H1 (cell line): ENCODE measurements at regions not wholly inside any gene's neighbourhood (a gene's known extent, or its start where the extent isn't known, plus 50 kb on each side); places are given as distances from the start of the nearest gene placed in this dataset.

ENCODE experiments used
- CTCF ChIA-PET: fragments of 300-600 bp; sonication (Branson Sonifier 250); formaldehyde crosslinking; loops from one replicate; lab custom pipeline; 2021; ENCODE audit not compliant: partially characterized antibody; lab: Charles Lee
- POLR2A ChIA-PET: fragments of 300-600 bp; sonication (Branson Sonifier 250); formaldehyde crosslinking; loops from one replicate; lab custom pipeline; 2021; ENCODE audit warnings: inconsistent platforms; ENCODE audit not compliant: partially characterized antibody; lab: Charles Lee
- DNase-seq, 2 experiments: peaks; one replicate each; pipeline versions ENCODE4 v3.0.0 to v3.0.0-alpha.2; 2010 to 2022; ENCODE audit warnings: low spot score in 2 of 2, low read depth in 1 of 2, mixed read lengths in 1 of 2
- FAIRE-seq: peaks from 2 replicates; lab custom pipeline; 2011; peaks lifted over from hg19 to GRCh38; lab: Jason Lieb, UNC
- H2AFZ ChIP-seq: 2 replicates; pipeline ENCODE4 v1.8.1; 2012; ENCODE audit warnings: low read length, inconsistent platforms
- H2AK5ac ChIP-seq: 2 replicates; pipeline ENCODE4 v1.6.1; 2013; ENCODE audit warnings: low read depth, low read length
- H2BK120ac ChIP-seq: replicated peaks from 2 replicates; pipeline ENCODE3; 2013; ENCODE audit warnings: low read depth, low read length, inconsistent platforms
- H2BK12ac ChIP-seq: 2 replicates; pipeline ENCODE4 v1.6.1; 2013; ENCODE audit warnings: low read depth, low read length
- H2BK15ac ChIP-seq: 2 replicates; pipeline ENCODE4 v1.6.1; 2013; ENCODE audit warnings: low read length
- H2BK20ac ChIP-seq: 2 replicates; pipeline ENCODE4 v1.6.1; 2013; ENCODE audit warnings: low read length
- H2BK5ac ChIP-seq: 2 replicates; pipeline ENCODE4 v1.6.1; 2013; ENCODE audit warnings: low read depth, low read length
- H3K14ac ChIP-seq: 2 replicates; pipeline ENCODE4 v1.6.1; 2013; ENCODE audit warnings: inconsistent platforms; ENCODE audit not compliant: insufficient read length
- H3K18ac ChIP-seq: 2 replicates; pipeline ENCODE4 v1.6.1; 2013; ENCODE audit warnings: low read length; ENCODE audit errors: extremely low read depth
- H3K23ac ChIP-seq: 2 replicates; pipeline ENCODE4 v1.6.1; 2013; ENCODE audit warnings: inconsistent platforms; ENCODE audit not compliant: insufficient read length
- H3K23me2 ChIP-seq: 2 replicates; pipeline ENCODE4 v1.6.1; 2013; ENCODE audit warnings: low read depth, low read length
- H3K27ac ChIP-seq: 2 replicates; pipeline ENCODE4 v1.6.1; 2011; ENCODE audit warnings: low read depth, low read length, inconsistent platforms
- H3K27me3 ChIP-seq, 4 experiments: replicated peaks in 1 of 4; 1 replicate in 1 of 4; 2 replicates in 3 of 4; pipeline versions ENCODE4 v1.6.1 to v1.8.1; 2011 to 2013; ENCODE audit warnings: low read length in 3 of 4, mild to moderate bottlenecking in 3 of 4, inconsistent platforms in 2 of 4, mixed read lengths in 2 of 4, moderate library complexity in 1 of 4; ENCODE audit not compliant: control insufficient read depth in 3 of 4, insufficient read depth in 3 of 4; ENCODE audit errors: extremely low read depth in 1 of 4
- H3K36me3 ChIP-seq, 4 experiments: 2 replicates each; pipeline versions ENCODE4 v1.6.1 to v1.8.1; 2011 to 2013; ENCODE audit warnings: mild to moderate bottlenecking in 4 of 4, low read length in 3 of 4, moderate library complexity in 2 of 4, control low read depth in 1 of 4, inconsistent platforms in 1 of 4; ENCODE audit not compliant: insufficient read depth in 4 of 4, control insufficient read depth in 2 of 4
- H3K4ac ChIP-seq: replicated peaks from 2 replicates; pipeline ENCODE3; 2013; ENCODE audit warnings: low read length, low read depth, mixed read lengths, inconsistent platforms; ENCODE audit not compliant: insufficient read length
- H3K4me1 ChIP-seq, 4 experiments: replicated peaks in 1 of 4; 1 replicate in 1 of 4; 2 replicates in 3 of 4; pipeline versions ENCODE4 v1.6.1 to v1.8.1; 2011 to 2013; ENCODE audit warnings: low read length in 3 of 4, inconsistent platforms in 2 of 4, mixed read lengths in 1 of 4; ENCODE audit not compliant: insufficient read depth in 4 of 4, control insufficient read depth in 3 of 4
- H3K4me2 ChIP-seq, 2 experiments: 2 replicates each; pipeline versions ENCODE4 v1.6.1 to v1.8.1; 2011 to 2013; ENCODE audit warnings: low read depth in 2 of 2, low read length in 2 of 2, control low read depth in 1 of 2, inconsistent platforms in 1 of 2, mild to moderate bottlenecking in 1 of 2; ENCODE audit not compliant: insufficient read depth in 1 of 2
- H3K4me3 ChIP-seq, 4 experiments: fragments of 200-600, 300-600 bp in 1 of 4; sonication (generic), shearing (Covaris generic), sonication (Bioruptor Twin) in 1 of 4; 2 replicates each; pipeline versions ENCODE4 v1.5.1 to v1.8.1; 2011 to 2016; ENCODE audit warnings: low read length in 4 of 4, low read depth in 3 of 4, control low read depth in 2 of 4, inconsistent platforms in 2 of 4, mild to moderate bottlenecking in 2 of 4, mixed read lengths in 1 of 4, moderate library complexity in 1 of 4; ENCODE audit not compliant: insufficient read depth in 2 of 4; ENCODE audit errors: extremely low read depth in 1 of 4
- H3K56ac ChIP-seq: replicated peaks from 2 replicates; pipeline ENCODE3; 2013; ENCODE audit warnings: low read depth, mild to moderate bottlenecking, mixed read lengths, low read length, inconsistent platforms; ENCODE audit not compliant: insufficient read length
- H3K79me1 ChIP-seq: 2 replicates; pipeline ENCODE4 v1.6.1; 2013; ENCODE audit warnings: low read depth, low read length, control low read depth
- H3K79me2 ChIP-seq, 2 experiments: 2 replicates each; pipeline versions ENCODE4 v1.6.1 to v1.8.1; 2012 to 2013; ENCODE audit warnings: low read length in 2 of 2, mild to moderate bottlenecking in 2 of 2, inconsistent platforms in 1 of 2; ENCODE audit not compliant: insufficient read depth in 2 of 2, control insufficient read depth in 1 of 2
- H3K9ac ChIP-seq, 4 experiments: replicated peaks in 1 of 4; 1 replicate in 1 of 4; 2 replicates in 3 of 4; pipeline versions ENCODE4 v1.6.1 to v1.8.1; 2011 to 2013; ENCODE audit warnings: low read depth in 3 of 4, low read length in 3 of 4, control low read depth in 2 of 4, mild to moderate bottlenecking in 2 of 4, moderate library complexity in 2 of 4, inconsistent platforms in 1 of 4; ENCODE audit errors: extremely low read depth in 1 of 4
- H3K9me3 ChIP-seq, 2 experiments: 2 replicates each; pipeline versions ENCODE4 v1.6.1 to v1.8.1; 2012 to 2013; ENCODE audit warnings: mild to moderate bottlenecking in 2 of 2, moderate library complexity in 2 of 2, control low read depth in 1 of 2, inconsistent platforms in 1 of 2, low read depth in 1 of 2, low read length in 1 of 2, mixed read lengths in 1 of 2; ENCODE audit not compliant: insufficient read depth in 2 of 2
- H4K20me1 ChIP-seq, 2 experiments: replicated peaks in 1 of 2; 2 replicates each; pipeline versions ENCODE3 to v1.8.1; 2011 to 2013; ENCODE audit warnings: inconsistent platforms in 2 of 2, low read length in 2 of 2, mild to moderate bottlenecking in 1 of 2; ENCODE audit not compliant: insufficient read depth in 2 of 2, control insufficient read depth in 1 of 2
- H4K5ac ChIP-seq: 2 replicates; pipeline ENCODE4 v1.6.1; 2013; ENCODE audit warnings: low read length, low read depth, mixed read lengths, inconsistent platforms; ENCODE audit not compliant: insufficient read length
- H4K8ac ChIP-seq: 2 replicates; pipeline ENCODE4 v1.8.0; 2013; ENCODE audit warnings: mild to moderate bottlenecking, moderate library complexity, low read length, inconsistent platforms; ENCODE audit not compliant: insufficient read depth; ENCODE audit errors: extremely low read depth
- H4K91ac ChIP-seq: replicated peaks from 2 replicates; pipeline ENCODE3; 2013; ENCODE audit warnings: low read length, mixed read lengths, inconsistent platforms; ENCODE audit not compliant: insufficient read length
- CBX8 ChIP-seq: fragments of 300-800, 300-1000 bp; sonication (generic); IDR thresholded peaks from 2 replicates; pipeline ENCODE4 v1.7.1; 2016; ENCODE audit warnings: low read depth, low read length, borderline replicate concordance
- RAD21 ChIP-seq, 2 experiments: IDR thresholded peaks in 1 of 2; conservative IDR thresholded peaks in 1 of 2; 2 replicates each; pipeline ENCODE4 v1.6.1; 2011; ENCODE audit warnings: low read depth in 2 of 2, low read length in 2 of 2, improper control_type of control experiment in 1 of 2, inconsistent platforms in 1 of 2, mild to moderate bottlenecking in 1 of 2, moderate library complexity in 1 of 2
- SIRT6 ChIP-seq: IDR thresholded peaks from one replicate; pipeline ENCODE4 v1.7.1; 2012; ENCODE audit warnings: low read length, inconsistent platforms
- ZNF274 ChIP-seq: IDR thresholded peaks from 2 replicates; pipeline ENCODE4 v1.7.0; 2012; ENCODE audit warnings: low read length, borderline replicate concordance; ENCODE audit errors: extremely low read depth
- WGBS, 2 experiments: shearing (Covaris generic) in 1 of 2; methylation state at CpG; one replicate each; pipeline versions ENCODE4 v1.1.6 to v1.1.7; 2013 to 2015; ENCODE audit warnings: low lambda C conversion rate in 2 of 2, mixed read lengths in 2 of 2, inconsistent platforms in 1 of 2, low coverage in 1 of 2, missing lambda C conversion rate in 1 of 2; ENCODE audit not compliant: insufficient replicate concordance in 2 of 2, insufficient coverage in 1 of 2, insufficient read length in 1 of 2; ENCODE audit errors: extremely low coverage in 1 of 2, missing lambda C conversion rate in 1 of 2; 5-methylcytosine and 5-hydroxymethylcytosine counted together
- TF ChIP-seq, protein P1 (sequence below): IDR thresholded peaks from 2 replicates; pipeline ENCODE4 v1.6.1; 2011; ENCODE audit warnings: low read depth, mild to moderate bottlenecking, low read length; ENCODE audit not compliant: insufficient read depth

DNA sequence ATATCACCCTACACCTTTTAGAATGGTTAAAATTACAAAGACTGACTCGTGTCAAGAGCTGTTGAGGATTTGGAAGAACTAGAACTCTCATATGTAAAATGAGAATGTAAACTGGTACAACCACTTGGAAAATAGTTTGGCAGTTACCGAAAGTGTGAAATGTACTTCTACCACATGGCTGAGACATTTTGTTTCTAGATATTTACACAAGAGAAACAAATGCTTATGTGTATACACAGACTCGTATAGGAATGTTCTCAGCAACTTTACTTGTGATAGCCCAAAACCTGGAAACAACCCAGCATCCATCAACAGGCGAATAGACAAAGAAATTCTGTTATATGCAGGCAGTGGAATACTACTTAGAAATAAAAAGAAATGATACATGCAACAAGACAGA, 103.0 kb downstream of the BRMS1L start:
- Histone ChIP-seq H3K79me1 (no peaks in the 10 kb centered on the region), H3K9ac (no peak overlapping the region), H2AFZ (no peak overlapping the region), H2BK20ac (no peak overlapping the region), H3K27ac (no peak overlapping the region), H3K4ac (no peak overlapping the region), H3K23ac (no peak overlapping the region), H4K5ac (no peak overlapping the region), H2BK15ac (no peak overlapping the region), H2BK12ac (no peak overlapping the region), H3K27me3 (no peaks in the 10 kb centered on the region)
- DNase-seq, result no peak
- no peak for TF ChIP-seq CBX8
- TF ChIP-seq SIRT6, result no peak
- TF ChIP-seq, protein P1, sequence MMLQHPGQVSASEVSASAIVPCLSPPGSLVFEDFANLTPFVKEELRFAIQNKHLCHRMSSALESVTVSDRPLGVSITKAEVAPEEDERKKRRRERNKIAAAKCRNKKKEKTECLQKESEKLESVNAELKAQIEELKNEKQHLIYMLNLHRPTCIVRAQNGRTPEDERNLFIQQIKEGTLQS, result no peak
- TF ChIP-seq RAD21 (IDR thresholded peaks at IDR 0.05 in 1 of 2, conservative IDR thresholded peaks at IDR 0.05 in 1 of 2; ENCODE audit: low read depth in 2 of 2, low read length in 2 of 2), result no peak
- TF ChIP-seq ZNF274, result no peak
- TF ChIP-seq, all 59 proteins: peak for 0
- ChIA-PET POLR2A (no interaction called here), CTCF (no interaction called here)
- Histone ChIP-seq H3K9me3 (no peaks in the 10 kb centered on the region), H3K79me2 (no peaks in the 10 kb centered on the region), H3K4me1 (no peaks in the 10 kb centered on the region), H2AK5ac (no peak overlapping the region), H4K8ac (no peak overlapping the region), H3K36me3 (no peaks in the 10 kb centered on the region), H3K14ac (no peak overlapping the region), H3K56ac (no peak overlapping the region), H2BK120ac (no peak overlapping the region), H3K4me3 (no peak overlapping the region), H4K20me1 (no peaks in the 10 kb centered on the region), H3K4me2 (no peak overlapping the region), H3K23me2 (no peaks in the 10 kb centered on the region), H3K18ac (no peak overlapping the region), H4K91ac (no peak overlapping the region), H2BK5ac (no peak overlapping the region)
- WGBS, 2 experiments, result 88% methylated on average over 4 of the region's 4 CpGs; no CpG with 5 or more reads in 1 of the 2 experiments
- FAIRE-seq, result no peak
